CD4-positive, alpha-beta T cell (primary cell): ENCODE measurements at regions not wholly inside any gene's neighbourhood (a gene's known extent, or its start where the extent isn't known, plus 50 kb on each side); places are given as distances from the start of the nearest gene placed in this dataset.

Source experiments
- ATAC-seq: fragments of 200-7000 bp; cut with Tn5 transposase; one replicate; pipeline ENCODE4 v1.10.0; 2022; ENCODE audit warnings: mild to moderate bottlenecking; ENCODE audit not compliant: poor library complexity
- CTCF ChIA-PET: fragments of 350-600 bp; sonication (Branson Sonifier 250); formaldehyde crosslinking; loops from one replicate; lab custom pipeline; 2021; ENCODE audit warnings: antibody characterized with exemption, inconsistent platforms; lab: Charles Lee
- POLR2A ChIA-PET: fragments of 350-600 bp; sonication (Branson Sonifier 250); formaldehyde crosslinking; loops from one replicate; lab custom pipeline; 2021; ENCODE audit warnings: antibody characterized with exemption, inconsistent platforms; lab: Charles Lee
- DNase-seq, 14 experiments: peaks; one replicate each; pipeline ENCODE4 v3.0.0-alpha.2; 2013 to 2020; ENCODE audit warnings: mixed read lengths in 2 of 14
- H3K27ac ChIP-seq, 2 donors: one replicate each; pipeline versions ENCODE4 v1.5.1 to v1.7.0; 2013; ENCODE audit warnings: low read length in 2 of 2, low read depth in 1 of 2, mild to moderate bottlenecking in 1 of 2
- H3K27me3 ChIP-seq, 2 experiments: 1 replicate in 1 of 2; 2 replicates in 1 of 2; pipeline versions ENCODE4 v1.6.1 to v1.7.0; 2013; ENCODE audit warnings: low read length in 2 of 2, control low read depth in 1 of 2, mild to moderate bottlenecking in 1 of 2, moderate library complexity in 1 of 2; ENCODE audit not compliant: insufficient read depth in 2 of 2, control insufficient read depth in 1 of 2
- H3K36me3 ChIP-seq: one replicate; pipeline ENCODE4 v1.6.1; 2013; ENCODE audit warnings: low read length, control low read depth; ENCODE audit not compliant: insufficient read depth
- H3K4me1 ChIP-seq: one replicate; pipeline ENCODE4 v1.6.1; 2013; ENCODE audit warnings: low read length, control low read depth; ENCODE audit not compliant: insufficient read depth
- H3K4me3 ChIP-seq: one replicate; pipeline ENCODE4 v1.5.1; 2013; ENCODE audit warnings: mild to moderate bottlenecking, low read length, moderate library complexity
- H3K9me3 ChIP-seq, 2 experiments: 1 replicate in 1 of 2; 2 replicates in 1 of 2; pipeline versions ENCODE4 v1.6.1 to v1.7.0; 2013; ENCODE audit warnings: low read length in 2 of 2, mild to moderate bottlenecking in 2 of 2, control low read depth in 1 of 2, moderate library complexity in 1 of 2; ENCODE audit not compliant: control insufficient read depth in 1 of 2, insufficient read depth in 1 of 2
- H3K27ac Mint-ChIP-seq: one replicate; pipeline ENCODE4 v1.8.0; 2020; ENCODE audit warnings: mixed read lengths
- H3K27me3 Mint-ChIP-seq: one replicate; pipeline ENCODE4 v1.8.0; 2021; ENCODE audit warnings: mixed read lengths
- H3K36me3 Mint-ChIP-seq: one replicate; pipeline ENCODE4 v1.8.0; 2021; ENCODE audit warnings: low read depth, mixed read lengths
- H3K4me1 Mint-ChIP-seq: one replicate; pipeline ENCODE4 v1.8.0; 2021; ENCODE audit warnings: low read depth, mixed read lengths
- H3K4me3 Mint-ChIP-seq: one replicate; pipeline ENCODE4 v1.8.0; 2020; ENCODE audit warnings: mild to moderate bottlenecking, mixed read lengths
- H3K9me3 Mint-ChIP-seq: one replicate; pipeline ENCODE4 v1.8.0; 2020; ENCODE audit warnings: mixed read lengths
- intact Hi-C, 2 experiments: fragments of 100-400 bp; cut with DNase I in 1 of 2; cut with micrococcal nuclease in 1 of 2; formaldehyde crosslinking; loops; one replicate each; pipeline versions ENCODE4 v1.15.1 to v1.9.0; 2023 to 2025; cut with DNase I, micrococcal nuclease
- TF ChIP-seq, protein P1 (sequence below): fragments of 200-600 bp; IDR thresholded peaks from one replicate; pipeline ENCODE4 v1.8.0; 2022; ENCODE audit warnings: antibody characterized with exemption, mild to moderate bottlenecking

DNA sequence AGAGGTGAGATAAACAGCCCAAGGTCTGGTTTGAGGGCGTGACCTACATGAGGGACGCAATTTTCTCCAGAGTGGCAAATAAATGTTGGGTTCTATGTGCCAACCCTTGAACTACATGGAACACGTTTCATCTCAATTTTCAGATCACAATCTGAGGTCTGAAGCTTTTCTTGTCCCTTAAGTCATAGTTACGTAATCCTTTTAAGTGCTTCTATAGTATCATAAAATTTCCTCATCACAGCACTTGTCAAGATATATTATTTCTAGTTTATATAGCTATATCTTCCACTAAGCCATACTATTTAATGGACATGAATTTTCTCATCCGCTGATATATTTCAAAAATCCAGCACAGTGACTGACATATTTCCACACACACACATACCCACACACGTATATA, 53.1 kb upstream of the GRIN3A start:
- Histone ChIP-seq H3K27ac (no peak overlapping the region), H3K9me3 (peaks cover 0 to 3% of the 10 kb centered on the region in 2 experiments), H3K36me3 (no peaks in the 10 kb centered on the region), H3K27me3 (peaks cover 0 to 3% of the 10 kb centered on the region in 2 experiments), H3K4me1 (no peaks in the 10 kb centered on the region), H3K4me3 (no peak overlapping the region)
- ATAC-seq (no peak), DNase-seq (no peak)
- no peak overlapping the region for H3K27ac Mint-ChIP-seq
- H3K4me3 Mint-ChIP-seq: no peak overlapping the region
- peaks cover 4% of the 10 kb centered on the region for H3K27me3 Mint-ChIP-seq
- TF ChIP-seq, protein P1, sequence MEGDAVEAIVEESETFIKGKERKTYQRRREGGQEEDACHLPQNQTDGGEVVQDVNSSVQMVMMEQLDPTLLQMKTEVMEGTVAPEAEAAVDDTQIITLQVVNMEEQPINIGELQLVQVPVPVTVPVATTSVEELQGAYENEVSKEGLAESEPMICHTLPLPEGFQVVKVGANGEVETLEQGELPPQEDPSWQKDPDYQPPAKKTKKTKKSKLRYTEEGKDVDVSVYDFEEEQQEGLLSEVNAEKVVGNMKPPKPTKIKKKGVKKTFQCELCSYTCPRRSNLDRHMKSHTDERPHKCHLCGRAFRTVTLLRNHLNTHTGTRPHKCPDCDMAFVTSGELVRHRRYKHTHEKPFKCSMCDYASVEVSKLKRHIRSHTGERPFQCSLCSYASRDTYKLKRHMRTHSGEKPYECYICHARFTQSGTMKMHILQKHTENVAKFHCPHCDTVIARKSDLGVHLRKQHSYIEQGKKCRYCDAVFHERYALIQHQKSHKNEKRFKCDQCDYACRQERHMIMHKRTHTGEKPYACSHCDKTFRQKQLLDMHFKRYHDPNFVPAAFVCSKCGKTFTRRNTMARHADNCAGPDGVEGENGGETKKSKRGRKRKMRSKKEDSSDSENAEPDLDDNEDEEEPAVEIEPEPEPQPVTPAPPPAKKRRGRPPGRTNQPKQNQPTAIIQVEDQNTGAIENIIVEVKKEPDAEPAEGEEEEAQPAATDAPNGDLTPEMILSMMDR: no peak
- CTCF ChIA-PET: no interaction called here
- no peaks in the 10 kb centered on the region for H3K36me3 Mint-ChIP-seq
- intact Hi-C loops: no loop called here
- no peaks in the 10 kb centered on the region for H3K4me1 Mint-ChIP-seq
- POLR2A ChIA-PET: no interaction called here
- H3K9me3 Mint-ChIP-seq: no peaks in the 10 kb centered on the region
